Endothelial cell of umbilical vein (primary cell): ENCODE measurements at regions not wholly inside any gene's neighbourhood (a gene's known extent, or its start where the extent isn't known, plus 50 kb on each side); places are given as distances from the start of the nearest gene placed in this dataset.

Experiments used
- BruUV-seq: library from RNA; stranded (reverse); fragments of 400-500 nt; replicated peaks from 2 replicates; lab custom pipeline; 2021; lab: Mats Ljungman, UMichigan
- CTCF ChIA-PET: fragments of 300-600, 350-600 bp; sonication (Branson Sonifier 250); formaldehyde crosslinking; loops from one replicate; lab custom pipeline; 2021; ENCODE audit warnings: antibody characterized with exemption, inconsistent platforms; lab: Charles Lee
- POLR2A ChIA-PET: fragments of 300-600, 350-600 bp; sonication (Branson Sonifier 250); formaldehyde crosslinking; loops from one replicate; lab custom pipeline; 2021; ENCODE audit warnings: antibody characterized with exemption, inconsistent platforms; lab: Charles Lee
- DNase-seq: peaks from one replicate; pipeline ENCODE4 v3.0.0-alpha.2; 2011; ENCODE audit warnings: low read depth, low spot score
- FAIRE-seq: peaks from 2 replicates; lab custom pipeline; 2011; peaks lifted over from hg19 to GRCh38; lab: Jason Lieb, UNC
- H2AFZ ChIP-seq: 2 replicates; pipeline ENCODE4 v1.6.0; 2012; ENCODE audit warnings: low read depth, low read length, control low read depth, inconsistent platforms
- H3K27ac ChIP-seq: 2 replicates; pipeline ENCODE4 v1.5.1; 2011; ENCODE audit warnings: low read depth, mild to moderate bottlenecking, control low read depth, low read length, moderate library complexity; ENCODE audit not compliant: insufficient read depth
- H3K27me3 ChIP-seq, 2 experiments: 2 replicates each; pipeline versions ENCODE4 v1.6.0 to v1.6.1; 2011; ENCODE audit warnings: low read length in 2 of 2, mixed read lengths in 1 of 2; ENCODE audit not compliant: control insufficient read depth in 2 of 2, insufficient read depth in 2 of 2
- H3K36me3 ChIP-seq, 2 experiments: 2 replicates in 1 of 2; 3 replicates in 1 of 2; pipeline ENCODE4 v1.5.1; 2011; ENCODE audit warnings: low read length in 2 of 2, mild to moderate bottlenecking in 1 of 2, moderate library complexity in 1 of 2; ENCODE audit not compliant: control insufficient read depth in 2 of 2, insufficient read depth in 2 of 2; ENCODE audit errors: extremely low read depth in 1 of 2
- H3K4me1 ChIP-seq: 3 replicates; pipeline ENCODE4 v1.5.1; 2011; ENCODE audit warnings: mild to moderate bottlenecking, low read length; ENCODE audit not compliant: control insufficient read depth, insufficient read depth; ENCODE audit errors: extremely low read depth
- H3K4me2 ChIP-seq: 2 replicates; pipeline ENCODE4 v1.6.1; 2011; ENCODE audit warnings: low read length, control low read depth, mixed read lengths; ENCODE audit not compliant: insufficient read depth
- H3K4me3 ChIP-seq, 3 experiments: fragments of 200-600 bp in 1 of 3; sonication (generic), shearing (Covaris generic) in 1 of 3; replicated peaks in 1 of 3; 2 replicates each; pipeline ENCODE4 v1.5.1; 2011 to 2016; ENCODE audit warnings: control low read depth in 3 of 3, low read length in 3 of 3, mild to moderate bottlenecking in 2 of 3, inconsistent platforms in 1 of 3, low read depth in 1 of 3, moderate library complexity in 1 of 3; ENCODE audit not compliant: insufficient read depth in 1 of 3
- H3K79me2 ChIP-seq: 2 replicates; pipeline ENCODE4 v1.6.0; 2012; ENCODE audit warnings: low read length, inconsistent platforms; ENCODE audit not compliant: control insufficient read depth, insufficient read depth
- H3K9ac ChIP-seq: replicated peaks from 2 replicates; pipeline ENCODE3; 2011; ENCODE audit warnings: low read length, control low read depth; ENCODE audit not compliant: insufficient read depth; ENCODE audit errors: extremely low read depth
- H3K9me1 ChIP-seq: replicated peaks from 3 replicates; pipeline ENCODE4 v1.6.0; 2011; ENCODE audit warnings: mild to moderate bottlenecking, low read length; ENCODE audit not compliant: control insufficient read depth, insufficient read depth; ENCODE audit errors: extremely low read depth
- H3K9me3 ChIP-seq: replicated peaks from 2 replicates; pipeline ENCODE4 v1.5.1; 2012; ENCODE audit warnings: low read length, inconsistent platforms; ENCODE audit not compliant: control insufficient read depth, insufficient read depth
- H4K20me1 ChIP-seq: replicated peaks from 2 replicates; pipeline ENCODE3; 2011; ENCODE audit warnings: mild to moderate bottlenecking, low read length; ENCODE audit not compliant: control insufficient read depth, insufficient read depth; ENCODE audit errors: extremely low read depth
- EZH2 ChIP-seq: IDR thresholded peaks from 2 replicates; pipeline ENCODE4 v1.6.1; 2012; ENCODE audit warnings: borderline replicate concordance, low read depth, mild to moderate bottlenecking, moderate library complexity, low read length, inconsistent platforms; ENCODE audit not compliant: severe bottlenecking
- FOS ChIP-seq: IDR thresholded peaks from 2 replicates; pipeline ENCODE4 v1.6.1; 2011; ENCODE audit warnings: mild to moderate bottlenecking, low read length, moderate library complexity, borderline replicate concordance; ENCODE audit not compliant: insufficient read depth
- GATA2 ChIP-seq: IDR thresholded peaks from 2 replicates; pipeline ENCODE4 v1.7.0; 2011; ENCODE audit warnings: low read depth, mild to moderate bottlenecking, moderate library complexity, mixed read lengths, low read length; ENCODE audit not compliant: insufficient read length, insufficient read depth
- JUN ChIP-seq: IDR thresholded peaks from 2 replicates; pipeline ENCODE4 v1.6.1; 2011; ENCODE audit warnings: borderline replicate concordance, low read depth; ENCODE audit not compliant: insufficient read length, insufficient read depth
- MYC ChIP-seq: IDR thresholded peaks from one replicate; pipeline ENCODE4 v1.6.1; 2011; ENCODE audit warnings: mild to moderate bottlenecking, low read depth, low read length
- POLR2A ChIP-seq: IDR thresholded peaks from 2 replicates; pipeline ENCODE4 v1.6.1; 2012; ENCODE audit warnings: low read depth, mild to moderate bottlenecking, control low read depth, low read length
- POLR2AphosphoS5 ChIP-seq: IDR thresholded peaks from 2 replicates; pipeline ENCODE4 v1.6.1; 2012; ENCODE audit warnings: low read depth, mild to moderate bottlenecking, control low read depth, low read length, moderate library complexity; ENCODE audit not compliant: insufficient read depth
- dilution Hi-C: fragments of 300-500 bp; cut with MboI; formaldehyde crosslinking; loops from one replicate; pipeline ENCODE4 v1.15.0; 2019; ENCODE audit warnings: low sequenced_read_pairs; ENCODE audit not compliant: extremely low pct_ligation_motif_present
- intact Hi-C: fragments of 100-400 bp; cut with micrococcal nuclease; formaldehyde crosslinking; loops from one replicate; pipeline ENCODE4 v1.10.0; 2022
- TF ChIP-seq, protein P1 (sequence below), 2 donors: IDR thresholded peaks; 1 replicate in 1 of 2; 2 replicates in 1 of 2; pipeline ENCODE4 v1.5.1; 2011; ENCODE audit warnings: low read length in 2 of 2, mild to moderate bottlenecking in 2 of 2, moderate library complexity in 2 of 2, control low read depth in 1 of 2, inconsistent platforms in 1 of 2, low read depth in 1 of 2; ENCODE audit not compliant: insufficient read depth in 1 of 2; ENCODE audit errors: extremely low read depth in 1 of 2
- TF ChIP-seq, protein P2 (sequence below): IDR thresholded peaks from 2 replicates; pipeline ENCODE4 v1.6.1; 2011; ENCODE audit not compliant: insufficient read depth, insufficient read length

DNA sequence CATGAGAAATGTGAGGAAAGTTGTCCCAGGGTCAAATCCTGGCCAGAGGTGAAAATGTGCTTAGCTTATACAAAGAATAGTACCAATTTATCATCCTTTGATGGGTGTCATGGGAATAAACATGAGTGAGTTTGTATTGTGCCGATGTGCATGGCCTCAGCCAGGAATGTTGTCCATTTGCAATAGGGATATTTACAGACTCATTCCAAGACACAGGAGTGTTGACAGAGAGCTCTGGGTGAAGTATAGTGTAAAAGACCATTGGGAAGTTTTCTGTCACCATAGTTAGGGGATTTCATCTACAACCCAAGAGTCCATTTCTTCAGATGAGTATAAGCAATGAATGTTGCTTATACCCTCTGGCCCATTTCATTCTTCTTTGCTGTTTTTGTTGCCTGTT lies 160.1 kb downstream of the DMAC1 start:
- H3K36me3 ChIP-seq, result no peaks in the 10 kb centered on the region
- ChIA-PET POLR2A (no interaction called here), CTCF (interaction anchor here (1.2 kb wide), 1 partner anchor 20 kb away, joined by 3 read pairs; no protein-coding TSS in a partner anchor)
- H3K9me3 ChIP-seq, result no peaks in the 10 kb centered on the region
- no peak overlapping the region for H3K9ac ChIP-seq
- no TSS peak for BruUV-seq
- no peaks in the 10 kb centered on the region for H3K79me2 ChIP-seq
- TF ChIP-seq MYC, result no peak
- TF ChIP-seq JUN, result no peak
- no peak for TF ChIP-seq GATA2
- no peak for TF ChIP-seq FOS
- TF ChIP-seq, protein P1, sequence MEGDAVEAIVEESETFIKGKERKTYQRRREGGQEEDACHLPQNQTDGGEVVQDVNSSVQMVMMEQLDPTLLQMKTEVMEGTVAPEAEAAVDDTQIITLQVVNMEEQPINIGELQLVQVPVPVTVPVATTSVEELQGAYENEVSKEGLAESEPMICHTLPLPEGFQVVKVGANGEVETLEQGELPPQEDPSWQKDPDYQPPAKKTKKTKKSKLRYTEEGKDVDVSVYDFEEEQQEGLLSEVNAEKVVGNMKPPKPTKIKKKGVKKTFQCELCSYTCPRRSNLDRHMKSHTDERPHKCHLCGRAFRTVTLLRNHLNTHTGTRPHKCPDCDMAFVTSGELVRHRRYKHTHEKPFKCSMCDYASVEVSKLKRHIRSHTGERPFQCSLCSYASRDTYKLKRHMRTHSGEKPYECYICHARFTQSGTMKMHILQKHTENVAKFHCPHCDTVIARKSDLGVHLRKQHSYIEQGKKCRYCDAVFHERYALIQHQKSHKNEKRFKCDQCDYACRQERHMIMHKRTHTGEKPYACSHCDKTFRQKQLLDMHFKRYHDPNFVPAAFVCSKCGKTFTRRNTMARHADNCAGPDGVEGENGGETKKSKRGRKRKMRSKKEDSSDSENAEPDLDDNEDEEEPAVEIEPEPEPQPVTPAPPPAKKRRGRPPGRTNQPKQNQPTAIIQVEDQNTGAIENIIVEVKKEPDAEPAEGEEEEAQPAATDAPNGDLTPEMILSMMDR (IDR thresholded peaks at IDR 0.05; ENCODE audit: extremely low read depth in 1 of 2, insufficient read depth in 1 of 2, low read depth in 1 of 2, low read length in 2 of 2), result no peak
- no peak for TF ChIP-seq POLR2A
- no peak for TF ChIP-seq EZH2
- TF ChIP-seq POLR2AphosphoS5, result no peak
- TF ChIP-seq, protein P2, sequence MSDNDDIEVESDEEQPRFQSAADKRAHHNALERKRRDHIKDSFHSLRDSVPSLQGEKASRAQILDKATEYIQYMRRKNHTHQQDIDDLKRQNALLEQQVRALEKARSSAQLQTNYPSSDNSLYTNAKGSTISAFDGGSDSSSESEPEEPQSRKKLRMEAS, result no peak
- no peak overlapping the region for H3K4me2 ChIP-seq
- intact Hi-C loops, result no loop called here
- H2AFZ ChIP-seq, result no peak overlapping the region
- no peaks in the 10 kb centered on the region for H3K9me1 ChIP-seq
- no peaks in the 10 kb centered on the region for H3K27me3 ChIP-seq
- H3K4me3 ChIP-seq, result no peak overlapping the region
- FAIRE-seq (no peak), DNase-seq (no peak)
- dilution Hi-C loops, result no loop called here
- no peaks in the 10 kb centered on the region for H3K4me1 ChIP-seq
- H4K20me1 ChIP-seq, result no peaks in the 10 kb centered on the region
- H3K27ac ChIP-seq, result no peak overlapping the region
